ENCODE measurements at regions not wholly inside any gene's neighbourhood (a gene's known extent, or its start where the extent isn't known, plus 50 kb on each side); places are given as distances from the start of the nearest gene placed in this dataset.

- no peak overlapping the region for H3K4me3 ChIP-seq (ENCODE audit: low read depth, low read length)
- DNase-seq (ENCODE audit: low read depth): no peak
Observed at GRCh38 chr6:23305325-23305943, 736.1 kb downstream of the HDGFL1 start.

- no peak for DNase-seq (ENCODE audit: low read depth)
- no peak overlapping the region for H3K4me3 ChIP-seq (ENCODE audit: low read depth, low read length)
Observed at GRCh38 chr6:23306251-23306950, 737.0 kb downstream of the HDGFL1 start.

- H3K4me3 ChIP-seq (ENCODE audit: low read depth, low read length): no peak overlapping the region
- DNase-seq (ENCODE audit: low read depth): no peak
Observed at GRCh38 chr6:23307516-23307915, 738.1 kb downstream of the HDGFL1 start.

GRCh38 chr6:23308166-23308565 lies 738.8 kb downstream of the HDGFL1 start:
- no peak for DNase-seq (ENCODE audit: low read depth)
- no peak overlapping the region for H3K4me3 ChIP-seq (ENCODE audit: low read depth, low read length)

GRCh38 chr6:23311211-23311610 lies 741.8 kb downstream of the HDGFL1 start:
- no peak overlapping the region for H3K4me3 ChIP-seq (ENCODE audit: low read depth, low read length)
- no peak for DNase-seq (ENCODE audit: low read depth)

- DNase-seq (ENCODE audit: low read depth): no peak
- H3K4me3 ChIP-seq (ENCODE audit: low read depth, low read length): no peak overlapping the region
Observed at GRCh38 chr6:23316131-23316530, 746.8 kb downstream of the HDGFL1 start.

GRCh38 chr6:23316931-23317330 lies 747.6 kb downstream of the HDGFL1 start:
- DNase-seq (ENCODE audit: low read depth): no peak
- H3K4me3 ChIP-seq (ENCODE audit: low read depth, low read length): no peak overlapping the region

- H3K4me3 ChIP-seq (ENCODE audit: low read depth, low read length): no peak overlapping the region
- DNase-seq (ENCODE audit: low read depth): no peak
Observed at GRCh38 chr6:23319582-23319981, 750.2 kb downstream of the HDGFL1 start.

- H3K4me3 ChIP-seq (ENCODE audit: low read depth, low read length): no peak overlapping the region
- no peak for DNase-seq (ENCODE audit: low read depth)
Observed at GRCh38 chr6:23320471-23321015, 751.2 kb downstream of the HDGFL1 start.

GRCh38 chr6:23323897-23324296 lies 754.5 kb downstream of the HDGFL1 start:
- DNase-seq (ENCODE audit: low read depth): no peak
- H3K4me3 ChIP-seq (ENCODE audit: low read depth, low read length): no peak overlapping the region

GRCh38 chr6:23325065-23325464 lies 755.7 kb downstream of the HDGFL1 start:
- no peak for DNase-seq (ENCODE audit: low read depth)
- H3K4me3 ChIP-seq (ENCODE audit: low read depth, low read length): no peak overlapping the region

- no peak for DNase-seq (ENCODE audit: low read depth)
- no peak overlapping the region for H3K4me3 ChIP-seq (ENCODE audit: low read depth, low read length)
Observed at GRCh38 chr6:23327621-23328020, 758.3 kb downstream of the HDGFL1 start.

GRCh38 chr6:23329086-23329485 lies 759.7 kb downstream of the HDGFL1 start:
- H3K4me3 ChIP-seq (ENCODE audit: low read depth, low read length): no peak overlapping the region
- no peak for DNase-seq (ENCODE audit: low read depth)

- no peak for DNase-seq (ENCODE audit: low read depth)
- no peak overlapping the region for H3K4me3 ChIP-seq (ENCODE audit: low read depth, low read length)
Observed at GRCh38 chr6:23330632-23331031, 761.3 kb downstream of the HDGFL1 start.

GRCh38 chr6:23334360-23334759 lies 765.0 kb downstream of the HDGFL1 start:
- no peak for DNase-seq (ENCODE audit: low read depth)
- no peak overlapping the region for H3K4me3 ChIP-seq (ENCODE audit: low read depth, low read length)

GRCh38 chr6:23335894-23336293 lies 766.5 kb downstream of the HDGFL1 start:
- no peak overlapping the region for H3K4me3 ChIP-seq (ENCODE audit: low read depth, low read length)

GRCh38 chr6:23339268-23339667 lies 769.9 kb downstream of the HDGFL1 start:
- no peak overlapping the region for H3K4me3 ChIP-seq (ENCODE audit: low read depth, low read length)
- no peak for DNase-seq (ENCODE audit: low read depth)

More at GRCh38 chr6:23335894-23336293, 766.5 kb downstream of the HDGFL1 start:
- DNase-seq (ENCODE audit: low read depth): no peak

- DNase-seq (ENCODE audit: low read depth): no peak
- H3K4me3 ChIP-seq (ENCODE audit: low read depth, low read length): no peak overlapping the region
Observed at GRCh38 chr6:23340271-23340670, 770.9 kb downstream of the HDGFL1 start.

- no peak for DNase-seq (ENCODE audit: low read depth)
- H3K4me3 ChIP-seq (ENCODE audit: low read depth, low read length): no peak overlapping the region
Observed at GRCh38 chr6:23343610-23344306, 774.4 kb downstream of the HDGFL1 start.

- no peak for DNase-seq (ENCODE audit: low read depth)
- no peak overlapping the region for H3K4me3 ChIP-seq (ENCODE audit: low read depth, low read length)
Observed at GRCh38 chr6:23348185-23348584, 777.8 kb upstream of the NRSN1 start.
